Thoracic aorta (tissue), 2 donors: ENCODE measurements at regions not wholly inside any gene's neighbourhood (a gene's known extent, or its start where the extent isn't known, plus 50 kb on each side); places are given as distances from the start of the nearest gene placed in this dataset.

Experiments used
- ATAC-seq: fragments of 150-250 bp; one replicate; pipeline ENCODE4 v1.8.0; 2017; ENCODE audit warnings: low read depth; ENCODE audit not compliant: insufficient number of reproducible peaks, low FRiP score
- DNase-seq: peaks from one replicate; pipeline ENCODE4 v3.0.0-alpha.2; 2020; ENCODE audit warnings: low spot score
- H3K27ac ChIP-seq, 2 donors: fragments of 200-600 bp; sonication (generic); 1 replicate in 1 of 2; 2 replicates in 1 of 2; pipeline ENCODE4 v1.5.1; 2016; ENCODE audit warnings: mild to moderate bottlenecking in 2 of 2, moderate library complexity in 2 of 2
- H3K27me3 ChIP-seq: fragments of 200-600 bp; sonication (generic); replicated peaks from 2 replicates; pipeline ENCODE4 v1.6.0; 2016; ENCODE audit warnings: mild to moderate bottlenecking; ENCODE audit not compliant: insufficient read depth
- H3K36me3 ChIP-seq: fragments of 200-600 bp; sonication (generic); one replicate; pipeline ENCODE4 v1.5.1; 2016
- H3K4me1 ChIP-seq, 2 donors: fragments of 200-600 bp; sonication (generic); 1 replicate in 1 of 2; 2 replicates in 1 of 2; pipeline versions ENCODE4 v1.5.1 to v1.6.0; 2016; ENCODE audit warnings: low read depth in 2 of 2, mild to moderate bottlenecking in 1 of 2; ENCODE audit not compliant: control insufficient read depth in 1 of 2
- H3K4me3 ChIP-seq: fragments of 200-600 bp; sonication (generic); 2 replicates; pipeline ENCODE4 v1.5.1; 2016; ENCODE audit warnings: mild to moderate bottlenecking
- H3K9me3 ChIP-seq: fragments of 200-600 bp; sonication (generic); 2 replicates; pipeline ENCODE4 v1.5.1; 2016
- CTCF ChIP-seq: fragments of 200-600 bp; sonication (generic); IDR thresholded peaks from one replicate; pipeline ENCODE4 v1.5.1; 2019; ENCODE audit warnings: antibody characterized with exemption

GRCh38 chr7:22921386-22922086, 92.4 kb downstream of the HYCC1 start:
- H3K9me3 ChIP-seq: no peaks in the 10 kb centered on the region
- no peak overlapping the region for H3K27ac ChIP-seq
- DNase-seq: no peak

GRCh38 chr7:22920672-22921071, 93.3 kb downstream of the HYCC1 start:
- Histone ChIP-seq H3K27me3 (no peaks in the 10 kb centered on the region), H3K9me3 (no peaks in the 10 kb centered on the region), H3K4me3 (no peak overlapping the region), H3K27ac (no peak overlapping the region), H3K4me1 (no peaks in the 10 kb centered on the region), H3K36me3 (no peaks in the 10 kb centered on the region)
- TF ChIP-seq CTCF: no peak
- ATAC-seq: no peak
- DNase-seq: no peak

More at GRCh38 chr7:22921386-22922086, 92.4 kb downstream of the HYCC1 start:
- no peak overlapping the region for H3K4me3 ChIP-seq
- H3K36me3 ChIP-seq: no peaks in the 10 kb centered on the region
- H3K27me3 ChIP-seq: no peaks in the 10 kb centered on the region
- ATAC-seq: no peak
- no peak for TF ChIP-seq CTCF
- H3K4me1 ChIP-seq: no peaks in the 10 kb centered on the region

GRCh38 chr7:22913158-22913557, 90.5 kb upstream of the TOMM7 start:
- DNase-seq (no peak), ATAC-seq (no peak)
- TF ChIP-seq CTCF: no peak
- Histone ChIP-seq H3K4me1 (peaks cover 9 to 46% of the 10 kb centered on the region in 2 donors), H3K4me3 (no peak overlapping the region), H3K27me3 (no peaks in the 10 kb centered on the region), H3K27ac (no peak overlapping the region), H3K9me3 (no peaks in the 10 kb centered on the region), H3K36me3 (no peaks in the 10 kb centered on the region)

- peaks cover 12 to 54% of the 10 kb centered on the region in 2 donors for H3K4me1 ChIP-seq
- H3K4me3 ChIP-seq: no peak overlapping the region
- no peaks in the 10 kb centered on the region for H3K9me3 ChIP-seq
- no peaks in the 10 kb centered on the region for H3K36me3 ChIP-seq
- no peak for ATAC-seq
- H3K27ac ChIP-seq: peak overlapping the region; percentile 35 to 54
- DNase-seq: no peak
- no peaks in the 10 kb centered on the region for H3K27me3 ChIP-seq
- TF ChIP-seq CTCF: no peak
Measured at GRCh38 chr7:22911889-22912288, 89.2 kb upstream of the TOMM7 start.

GRCh38 chr7:22909917-22910316, 87.3 kb upstream of the TOMM7 start:
- Histone ChIP-seq H3K27ac (peak overlapping the region in 1 of 2 donors; percentile 15), H3K9me3 (no peaks in the 10 kb centered on the region), H3K36me3 (no peaks in the 10 kb centered on the region), H3K27me3 (no peaks in the 10 kb centered on the region), H3K4me3 (no peak overlapping the region), H3K4me1 (peaks cover 12 to 54% of the 10 kb centered on the region in 2 donors)
- TF ChIP-seq CTCF: no peak
- no peak for ATAC-seq
- no peak for DNase-seq
